ENCODE measurements at regions not wholly inside any gene's neighbourhood (a gene's known extent, or its start where the extent isn't known, plus 50 kb on each side); places are given as distances from the start of the nearest gene placed in this dataset.

GRCh38 chr11:64453466-64453865 is 94.5 kb downstream of the RPS6KA4 start:
- TF ChIP-seq CTCF (conservative IDR thresholded peaks at IDR 0.05), result peak; percentile 36
- no peaks in the 10 kb centered on the region for H3K9me3 Mint-ChIP-seq
- Histone ChIP-seq H3K4me3 (ENCODE audit: low read length) (no peak overlapping the region), H3K27ac (ENCODE audit: low read depth, low read length) (no peak overlapping the region), H3K9me3 (ENCODE audit: control insufficient read depth, low read length) (no peaks in the 10 kb centered on the region), H3K36me3 (ENCODE audit: control insufficient read depth, insufficient read depth, low read length) (no peaks in the 10 kb centered on the region), H3K9ac (ENCODE audit: extremely low read depth, low read length, poor library complexity, severe bottlenecking) (no peak overlapping the region), H3K27me3 (ENCODE audit: control insufficient read depth, insufficient read depth, low read length, poor library complexity, severe bottlenecking) (no peaks in the 10 kb centered on the region), H3K4me1 (ENCODE audit: control insufficient read depth, insufficient read depth, low read length) (no peaks in the 10 kb centered on the region)
- H3K4me1 Mint-ChIP-seq, result peaks cover 6% of the 10 kb centered on the region
- WGBS, 2 experiments (ENCODE audit: insufficient coverage in 1 of 2, insufficient read length in 1 of 2), result 79 to 100% methylated on average over 1 of the region's 1 CpG
- no peak overlapping the region for H3K27ac Mint-ChIP-seq
- H3K36me3 Mint-ChIP-seq (ENCODE audit: low read depth), result no peaks in the 10 kb centered on the region
- peaks cover 37% of the 10 kb centered on the region for H3K27me3 Mint-ChIP-seq (ENCODE audit: insufficient read depth)
- peak; percentile 34 for DNase-seq
- H3K4me3 Mint-ChIP-seq, result no peak overlapping the region

- TF ChIP-seq CTCF (conservative IDR thresholded peaks at IDR 0.05), result no peak
- no peaks in the 10 kb centered on the region for H3K9me3 Mint-ChIP-seq
- Histone ChIP-seq H3K9ac (ENCODE audit: extremely low read depth, low read length, poor library complexity, severe bottlenecking) (no peak overlapping the region), H3K27ac (ENCODE audit: low read depth, low read length) (no peak overlapping the region), H3K36me3 (ENCODE audit: control insufficient read depth, insufficient read depth, low read length) (no peaks in the 10 kb centered on the region), H3K4me1 (ENCODE audit: control insufficient read depth, insufficient read depth, low read length) (no peaks in the 10 kb centered on the region), H3K9me3 (ENCODE audit: control insufficient read depth, low read length) (no peaks in the 10 kb centered on the region), H3K27me3 (ENCODE audit: control insufficient read depth, insufficient read depth, low read length, poor library complexity, severe bottlenecking) (no peaks in the 10 kb centered on the region), H3K4me3 (ENCODE audit: low read length) (no peak overlapping the region)
- H3K27ac Mint-ChIP-seq, result no peak overlapping the region
- H3K4me3 Mint-ChIP-seq, result no peak overlapping the region
- H3K4me1 Mint-ChIP-seq, result peaks cover 4% of the 10 kb centered on the region
- peaks cover 20% of the 10 kb centered on the region for H3K27me3 Mint-ChIP-seq (ENCODE audit: insufficient read depth)
- DNase-seq, result no peak
- 91 to 93% methylated on average over 14 to 22 of the region's 22 CpGs for WGBS, 2 experiments (ENCODE audit: insufficient coverage in 1 of 2, insufficient read length in 1 of 2)
- no peaks in the 10 kb centered on the region for H3K36me3 Mint-ChIP-seq (ENCODE audit: low read depth)
These were observed 96.7 kb downstream of the RPS6KA4 start for GRCh38 chr11:64455456-64456261.

GRCh38 chr11:64456509-64457320 is 97.8 kb downstream of the RPS6KA4 start:
- no peak for DNase-seq
- H3K27me3 ChIP-seq (ENCODE audit: control insufficient read depth, insufficient read depth, low read length, poor library complexity, severe bottlenecking), result no peaks in the 10 kb centered on the region
- Mint-ChIP-seq H3K36me3 (ENCODE audit: low read depth) (no peaks in the 10 kb centered on the region), H3K4me1 (peaks cover 4% of the 10 kb centered on the region), H3K4me3 (no peak overlapping the region), H3K9me3 (no peaks in the 10 kb centered on the region), H3K27me3 (ENCODE audit: insufficient read depth) (peaks cover 19% of the 10 kb centered on the region), H3K27ac (no peak overlapping the region)
- no peak overlapping the region for H3K27ac ChIP-seq (ENCODE audit: low read depth, low read length)
- no peaks in the 10 kb centered on the region for H3K9me3 ChIP-seq (ENCODE audit: control insufficient read depth, low read length)
- WGBS, 2 experiments (ENCODE audit: insufficient coverage in 1 of 2, insufficient read length in 1 of 2), result 91 to 97% methylated on average over 22 to 23 of the region's 23 CpGs
- H3K36me3 ChIP-seq (ENCODE audit: control insufficient read depth, insufficient read depth, low read length), result no peaks in the 10 kb centered on the region
- no peak overlapping the region for H3K9ac ChIP-seq (ENCODE audit: extremely low read depth, low read length, poor library complexity, severe bottlenecking)
- no peak for TF ChIP-seq CTCF (conservative IDR thresholded peaks at IDR 0.05)
- no peak overlapping the region for H3K4me3 ChIP-seq (ENCODE audit: low read length)
- H3K4me1 ChIP-seq (ENCODE audit: control insufficient read depth, insufficient read depth, low read length), result no peaks in the 10 kb centered on the region
